ENCODE measurements at regions not wholly inside any gene's neighbourhood (a gene's known extent, or its start where the extent isn't known, plus 50 kb on each side); places are given as distances from the start of the nearest gene placed in this dataset.

DNA sequence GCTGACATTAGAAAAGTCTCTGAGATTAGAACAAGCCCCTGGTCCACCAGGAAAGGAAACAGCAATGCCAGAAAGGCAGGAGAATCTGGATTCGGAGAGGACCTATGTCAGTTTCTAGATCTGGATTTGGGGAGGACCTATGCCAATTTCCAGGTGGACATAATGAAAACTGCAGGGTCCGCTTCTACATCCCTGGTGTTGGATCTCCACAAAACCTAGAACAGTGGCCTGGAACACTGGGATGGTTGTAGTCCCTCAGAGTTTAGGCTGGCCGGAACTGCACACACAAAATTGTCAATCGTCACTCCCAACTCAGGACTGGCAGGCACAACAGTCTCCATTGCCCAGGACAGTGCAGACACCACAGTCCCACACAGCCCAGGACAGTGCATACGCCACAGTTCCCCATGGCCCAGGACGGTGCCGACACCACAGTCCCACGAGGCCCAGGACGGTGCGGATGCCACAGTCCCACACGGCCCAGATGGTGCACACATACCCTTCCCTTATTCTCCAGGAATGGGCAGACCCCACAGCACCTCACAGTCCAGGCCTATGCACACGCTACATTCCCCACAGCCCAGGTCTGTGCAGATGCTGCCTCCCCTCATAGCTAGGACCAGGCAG lies 341.7 kb downstream of the UQCRFS1 start:
- no peak for DNase-seq
- Mint-ChIP-seq H3K4me3 (ENCODE audit: low read depth, unreplicated experiment) (no peak overlapping the region), H3K36me3 (ENCODE audit: insufficient read depth, unreplicated experiment) (no peaks in the 10 kb centered on the region), H3K27ac (ENCODE audit: unreplicated experiment) (no peak overlapping the region), H3K4me1 (ENCODE audit: low read depth, unreplicated experiment) (no peaks in the 10 kb centered on the region), H3K27me3 (ENCODE audit: unreplicated experiment) (no peaks in the 10 kb centered on the region), H3K9me3 (ENCODE audit: low read depth, unreplicated experiment) (peaks cover 8% of the 10 kb centered on the region)
- intact Hi-C loops (cut with micrococcal nuclease; ENCODE audit: unreplicated experiment): no loop called here
- TF ChIP-seq, protein P1, sequence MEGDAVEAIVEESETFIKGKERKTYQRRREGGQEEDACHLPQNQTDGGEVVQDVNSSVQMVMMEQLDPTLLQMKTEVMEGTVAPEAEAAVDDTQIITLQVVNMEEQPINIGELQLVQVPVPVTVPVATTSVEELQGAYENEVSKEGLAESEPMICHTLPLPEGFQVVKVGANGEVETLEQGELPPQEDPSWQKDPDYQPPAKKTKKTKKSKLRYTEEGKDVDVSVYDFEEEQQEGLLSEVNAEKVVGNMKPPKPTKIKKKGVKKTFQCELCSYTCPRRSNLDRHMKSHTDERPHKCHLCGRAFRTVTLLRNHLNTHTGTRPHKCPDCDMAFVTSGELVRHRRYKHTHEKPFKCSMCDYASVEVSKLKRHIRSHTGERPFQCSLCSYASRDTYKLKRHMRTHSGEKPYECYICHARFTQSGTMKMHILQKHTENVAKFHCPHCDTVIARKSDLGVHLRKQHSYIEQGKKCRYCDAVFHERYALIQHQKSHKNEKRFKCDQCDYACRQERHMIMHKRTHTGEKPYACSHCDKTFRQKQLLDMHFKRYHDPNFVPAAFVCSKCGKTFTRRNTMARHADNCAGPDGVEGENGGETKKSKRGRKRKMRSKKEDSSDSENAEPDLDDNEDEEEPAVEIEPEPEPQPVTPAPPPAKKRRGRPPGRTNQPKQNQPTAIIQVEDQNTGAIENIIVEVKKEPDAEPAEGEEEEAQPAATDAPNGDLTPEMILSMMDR (IDR thresholded peaks at IDR 0.05; ENCODE audit: unreplicated experiment): no peak
- BruUV-seq (replicated peaks): no TSS peak
- CTCF ChIA-PET: no interaction called here

DNA sequence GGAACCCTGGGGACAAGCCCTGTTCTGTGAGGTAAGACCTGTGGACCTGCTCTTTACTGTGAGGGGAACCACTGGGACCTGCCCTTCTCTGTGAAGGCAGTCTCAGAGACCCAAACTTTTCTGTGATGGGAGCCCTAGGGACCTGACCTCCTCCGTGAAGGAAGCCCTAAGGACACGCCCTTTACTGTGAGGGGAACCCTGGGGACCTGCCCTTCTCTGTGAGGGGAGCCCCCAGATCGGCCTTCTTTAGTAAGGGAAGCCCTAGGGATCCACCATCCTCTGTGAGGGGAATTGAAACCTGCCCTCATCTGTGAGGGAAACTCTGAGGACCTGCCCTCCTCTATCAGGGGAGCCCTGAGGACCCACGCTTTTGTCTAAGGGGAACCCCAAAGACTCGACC lies 343.5 kb downstream of the UQCRFS1 start:
- TF ChIP-seq, protein P1 (IDR thresholded peaks at IDR 0.05; ENCODE audit: unreplicated experiment): no peak
- Mint-ChIP-seq H3K9me3 (ENCODE audit: low read depth, unreplicated experiment) (peaks cover 8% of the 10 kb centered on the region), H3K27ac (ENCODE audit: unreplicated experiment) (no peak overlapping the region), H3K4me1 (ENCODE audit: low read depth, unreplicated experiment) (peaks cover 8% of the 10 kb centered on the region), H3K4me3 (ENCODE audit: low read depth, unreplicated experiment) (no peak overlapping the region), H3K36me3 (ENCODE audit: insufficient read depth, unreplicated experiment) (no peaks in the 10 kb centered on the region), H3K27me3 (ENCODE audit: unreplicated experiment) (no peaks in the 10 kb centered on the region)
- BruUV-seq (replicated peaks): no TSS peak
- intact Hi-C loops (cut with micrococcal nuclease; ENCODE audit: unreplicated experiment): no loop called here
- CTCF ChIA-PET: no interaction called here
- no peak for DNase-seq

DNA sequence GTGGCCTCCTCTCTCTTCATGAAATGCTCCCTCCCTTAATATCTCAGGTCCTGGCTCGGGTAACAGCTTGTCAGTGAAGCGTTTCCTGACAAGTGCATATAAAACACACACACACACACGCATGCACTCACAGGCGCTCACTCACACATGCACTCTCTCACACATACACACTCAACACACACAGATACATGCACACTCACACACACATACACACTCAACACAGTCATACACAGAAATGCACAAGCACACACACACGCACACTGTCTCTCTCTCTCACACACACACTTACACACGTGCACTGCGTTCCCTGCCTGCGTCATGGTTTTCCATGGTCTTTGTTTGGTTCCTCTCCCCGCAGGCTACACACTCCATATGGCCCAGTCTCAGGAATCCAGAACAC lies 344.1 kb downstream of the UQCRFS1 start:
- BruUV-seq (replicated peaks): no TSS peak
- intact Hi-C loops (cut with micrococcal nuclease; ENCODE audit: unreplicated experiment): no loop called here
- no peaks in the 10 kb centered on the region for H3K36me3 Mint-ChIP-seq (ENCODE audit: insufficient read depth, unreplicated experiment)

DNA sequence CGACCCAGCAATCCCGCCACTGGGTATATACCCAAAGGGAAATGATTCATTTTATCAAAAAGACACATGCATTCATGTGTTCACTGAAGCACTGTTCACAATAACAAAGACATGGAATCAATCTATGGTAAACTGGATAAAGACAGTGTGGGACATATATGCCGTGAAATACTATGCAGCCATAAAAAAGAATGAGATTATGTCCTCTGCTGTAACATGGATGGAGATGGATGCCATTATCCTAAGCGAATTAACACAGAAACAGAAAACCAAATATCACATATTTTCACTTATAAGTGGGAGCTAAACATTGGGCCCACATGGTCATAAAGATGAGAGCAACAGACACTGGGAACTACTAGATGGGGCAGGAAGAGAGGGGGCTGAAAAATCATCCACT lies 345.0 kb downstream of the UQCRFS1 start:
- H3K9me3 Mint-ChIP-seq (ENCODE audit: low read depth, unreplicated experiment): peaks cover 8% of the 10 kb centered on the region
- intact Hi-C loops (cut with micrococcal nuclease; ENCODE audit: unreplicated experiment): no loop called here
- no peaks in the 10 kb centered on the region for H3K27me3 Mint-ChIP-seq (ENCODE audit: unreplicated experiment)
- TF ChIP-seq, protein P1 (IDR thresholded peaks at IDR 0.05; ENCODE audit: unreplicated experiment): no peak
- CTCF ChIA-PET: interaction anchor here (0.6 kb wide), 1 partner anchor 39 kb away, joined by 3 read pairs; no protein-coding TSS in a partner anchor
- no peak overlapping the region for H3K27ac Mint-ChIP-seq (ENCODE audit: unreplicated experiment)
- no peak for DNase-seq
- no peak overlapping the region for H3K4me3 Mint-ChIP-seq (ENCODE audit: low read depth, unreplicated experiment)
- peaks cover 12% of the 10 kb centered on the region for H3K4me1 Mint-ChIP-seq (ENCODE audit: low read depth, unreplicated experiment)
- BruUV-seq (replicated peaks): no TSS peak
- no peaks in the 10 kb centered on the region for H3K36me3 Mint-ChIP-seq (ENCODE audit: insufficient read depth, unreplicated experiment)

More for the DNA sequence above, 344.1 kb downstream of the UQCRFS1 start:
- no peak overlapping the region for H3K4me3 Mint-ChIP-seq (ENCODE audit: low read depth, unreplicated experiment)
- no peak for DNase-seq
- TF ChIP-seq, protein P1 (IDR thresholded peaks at IDR 0.05; ENCODE audit: unreplicated experiment): no peak
- H3K4me1 Mint-ChIP-seq (ENCODE audit: low read depth, unreplicated experiment): peaks cover 12% of the 10 kb centered on the region
- peaks cover 8% of the 10 kb centered on the region for H3K9me3 Mint-ChIP-seq (ENCODE audit: low read depth, unreplicated experiment)
- CTCF ChIA-PET: no interaction called here
- no peak overlapping the region for H3K27ac Mint-ChIP-seq (ENCODE audit: unreplicated experiment)
- H3K27me3 Mint-ChIP-seq (ENCODE audit: unreplicated experiment): no peaks in the 10 kb centered on the region

Data from Calu3 (cell line).